KMS-11 (cell line): ENCODE measurements at regions not wholly inside any gene's neighbourhood (a gene's known extent, or its start where the extent isn't known, plus 50 kb on each side); places are given as distances from the start of the nearest gene placed in this dataset.

ENCODE experiments used
- H2AFZ ChIP-seq: fragments of 200-600 bp; sonication (generic); 2 replicates; pipeline ENCODE4 v1.6.1; 2016; ENCODE audit warnings: antibody characterized with exemption, mixed run types, low read depth
- H3K27ac ChIP-seq: fragments of 200-600 bp; sonication (generic); 2 replicates; pipeline ENCODE4 v1.6.1; 2016; ENCODE audit warnings: mild to moderate bottlenecking, mixed run types
- H3K27me3 ChIP-seq: fragments of 200-600 bp; sonication (generic); 2 replicates; pipeline ENCODE4 v1.6.1; 2017; ENCODE audit warnings: mild to moderate bottlenecking, low read depth, mixed run types, moderate library complexity; ENCODE audit not compliant: insufficient read depth
- H3K36me3 ChIP-seq: fragments of 200-600 bp; sonication (generic); 2 replicates; pipeline ENCODE4 v1.6.1; 2017; ENCODE audit warnings: mild to moderate bottlenecking, mixed run types; ENCODE audit not compliant: insufficient read depth
- H3K4me1 ChIP-seq: fragments of 200-600 bp; sonication (generic); 2 replicates; pipeline ENCODE4 v1.6.1; 2016; ENCODE audit warnings: mild to moderate bottlenecking, low read depth, mixed run types; ENCODE audit not compliant: poor library complexity, severe bottlenecking
- H3K4me2 ChIP-seq: fragments of 200-600 bp; sonication (generic); 2 replicates; pipeline ENCODE4 v1.7.0; 2016; ENCODE audit warnings: mild to moderate bottlenecking, mixed run types
- H3K4me3 ChIP-seq: fragments of 200-600 bp; sonication (generic); IDR thresholded peaks from 2 replicates; pipeline ENCODE4 v1.6.1; 2017; ENCODE audit warnings: low read depth, low read length, mixed read lengths; ENCODE audit not compliant: insufficient read depth
- H3K79me2 ChIP-seq: fragments of 200-600 bp; sonication (generic); 2 replicates; pipeline ENCODE4 v1.6.1; 2016; ENCODE audit warnings: low read depth, mixed run types; ENCODE audit not compliant: insufficient read depth
- H3K9ac ChIP-seq: fragments of 200-600 bp; sonication (generic); 2 replicates; pipeline ENCODE4 v1.6.1; 2016; ENCODE audit warnings: mild to moderate bottlenecking, mixed run types
- H4K20me1 ChIP-seq: fragments of 200-600 bp; sonication (generic); 2 replicates; pipeline ENCODE4 v1.6.1; 2016; ENCODE audit warnings: mild to moderate bottlenecking, mixed run types; ENCODE audit not compliant: insufficient read depth
- TF ChIP-seq, protein P1 (sequence below): fragments of 200-600 bp; sonication (generic); conservative IDR thresholded peaks from 2 replicates; pipeline ENCODE4 v1.6.1; 2017; ENCODE audit warnings: low read depth, mild to moderate bottlenecking, antibody characterized with exemption, low read length, moderate library complexity, mixed read lengths

DNA sequence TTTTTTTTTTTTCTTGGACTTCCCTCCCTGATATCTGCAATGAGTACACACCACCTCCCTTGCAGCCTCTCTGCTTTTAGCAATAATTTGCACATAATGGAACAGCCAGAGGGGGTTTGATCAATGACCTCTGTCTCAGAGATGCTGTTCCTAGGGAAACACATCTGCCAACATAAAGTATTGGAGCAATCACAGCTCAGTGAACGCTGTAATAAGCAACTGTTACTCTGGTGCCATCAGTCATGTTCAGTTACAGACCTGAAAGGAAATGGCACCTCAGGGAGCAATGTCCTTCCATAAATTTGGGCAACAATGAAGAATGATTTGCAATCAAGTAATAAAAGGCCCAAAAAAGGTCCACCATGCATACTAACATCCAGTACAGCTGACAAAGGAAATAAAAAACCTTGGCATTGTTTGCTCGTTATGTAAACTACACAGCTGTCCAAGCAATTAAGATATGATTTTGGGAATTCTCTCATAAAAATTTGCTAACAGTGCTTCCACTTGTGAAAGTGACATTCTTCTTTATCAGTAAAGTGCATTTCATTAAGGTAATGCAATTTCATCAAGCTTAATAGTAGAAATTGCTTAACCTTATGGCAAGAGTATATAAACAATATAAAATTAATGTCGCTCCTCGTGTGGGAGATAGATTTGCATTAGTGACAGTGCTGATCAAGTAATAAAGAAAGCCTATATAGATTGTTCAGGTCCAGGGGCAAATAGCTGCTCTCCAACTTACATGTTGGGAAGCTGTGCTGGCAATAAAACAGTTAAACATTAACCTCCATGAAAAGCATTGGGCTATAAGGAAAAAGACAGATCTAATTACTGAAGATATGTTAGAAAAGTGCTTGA, 167.8 kb downstream of the RASEF start:
- peaks cover 6% of the 10 kb centered on the region for H3K4me1 ChIP-seq
- no peak overlapping the region for H2AFZ ChIP-seq
- TF ChIP-seq, protein P1, sequence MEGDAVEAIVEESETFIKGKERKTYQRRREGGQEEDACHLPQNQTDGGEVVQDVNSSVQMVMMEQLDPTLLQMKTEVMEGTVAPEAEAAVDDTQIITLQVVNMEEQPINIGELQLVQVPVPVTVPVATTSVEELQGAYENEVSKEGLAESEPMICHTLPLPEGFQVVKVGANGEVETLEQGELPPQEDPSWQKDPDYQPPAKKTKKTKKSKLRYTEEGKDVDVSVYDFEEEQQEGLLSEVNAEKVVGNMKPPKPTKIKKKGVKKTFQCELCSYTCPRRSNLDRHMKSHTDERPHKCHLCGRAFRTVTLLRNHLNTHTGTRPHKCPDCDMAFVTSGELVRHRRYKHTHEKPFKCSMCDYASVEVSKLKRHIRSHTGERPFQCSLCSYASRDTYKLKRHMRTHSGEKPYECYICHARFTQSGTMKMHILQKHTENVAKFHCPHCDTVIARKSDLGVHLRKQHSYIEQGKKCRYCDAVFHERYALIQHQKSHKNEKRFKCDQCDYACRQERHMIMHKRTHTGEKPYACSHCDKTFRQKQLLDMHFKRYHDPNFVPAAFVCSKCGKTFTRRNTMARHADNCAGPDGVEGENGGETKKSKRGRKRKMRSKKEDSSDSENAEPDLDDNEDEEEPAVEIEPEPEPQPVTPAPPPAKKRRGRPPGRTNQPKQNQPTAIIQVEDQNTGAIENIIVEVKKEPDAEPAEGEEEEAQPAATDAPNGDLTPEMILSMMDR = no peak
- no peak overlapping the region for H3K4me2 ChIP-seq
- no peaks in the 10 kb centered on the region for H3K79me2 ChIP-seq
- no peaks in the 10 kb centered on the region for H4K20me1 ChIP-seq
- no peak overlapping the region for H3K9ac ChIP-seq
- H3K27me3 ChIP-seq = no peaks in the 10 kb centered on the region
- H3K4me3 ChIP-seq = no peak overlapping the region
- no peak overlapping the region for H3K27ac ChIP-seq
- no peaks in the 10 kb centered on the region for H3K36me3 ChIP-seq

DNA sequence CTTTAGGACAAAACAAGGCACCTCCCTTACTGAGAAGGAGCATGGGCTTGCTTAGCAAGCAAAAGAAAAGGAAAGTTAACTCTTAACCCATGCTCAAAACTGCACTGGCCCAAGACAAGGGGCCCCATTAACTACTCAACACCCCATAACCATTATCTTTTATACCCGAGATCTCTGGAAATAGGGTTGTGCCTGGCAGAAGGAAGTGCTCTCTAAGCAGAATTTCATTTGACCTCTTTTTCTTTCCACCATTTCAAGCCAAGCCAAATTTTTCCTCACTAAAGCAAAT, 167.2 kb downstream of the RASEF start:
- no peak overlapping the region for H3K27ac ChIP-seq
- H3K9ac ChIP-seq = no peak overlapping the region
- no peaks in the 10 kb centered on the region for H3K27me3 ChIP-seq
- H3K79me2 ChIP-seq = no peaks in the 10 kb centered on the region
- TF ChIP-seq, protein P1 = no peak
- H3K4me1 ChIP-seq = peaks cover 5% of the 10 kb centered on the region
- H3K4me2 ChIP-seq = no peak overlapping the region
- H2AFZ ChIP-seq = no peak overlapping the region
- no peaks in the 10 kb centered on the region for H4K20me1 ChIP-seq
- H3K4me3 ChIP-seq = no peak overlapping the region
- no peaks in the 10 kb centered on the region for H3K36me3 ChIP-seq

DNA sequence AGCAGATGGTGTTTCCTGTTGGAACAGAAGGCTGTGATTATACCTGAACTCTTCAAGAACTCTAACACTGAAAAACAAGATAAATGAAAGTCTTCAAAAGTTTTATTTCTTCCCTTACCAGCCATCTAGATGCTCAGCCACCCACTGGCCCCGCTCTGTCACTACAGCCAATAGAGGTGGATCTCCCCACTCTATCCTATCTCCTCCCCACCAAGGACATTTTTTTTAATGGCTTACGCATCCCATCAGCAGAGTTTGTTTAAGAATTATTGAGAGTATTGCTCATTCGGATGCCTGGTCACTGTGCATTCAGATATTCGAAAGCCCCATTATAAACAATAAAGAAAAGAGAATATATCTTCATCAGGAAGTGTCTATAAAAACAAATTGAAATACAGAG, 159.4 kb downstream of the RASEF start:
- H4K20me1 ChIP-seq = no peaks in the 10 kb centered on the region
- no peaks in the 10 kb centered on the region for H3K36me3 ChIP-seq
- H3K27me3 ChIP-seq = no peaks in the 10 kb centered on the region
- TF ChIP-seq, protein P1 = no peak; the same call in 1 of the 2 replicates
- H2AFZ ChIP-seq = no peak overlapping the region
- no peak overlapping the region for H3K27ac ChIP-seq
- no peak overlapping the region for H3K4me2 ChIP-seq
- no peak overlapping the region for H3K9ac ChIP-seq
- H3K79me2 ChIP-seq = no peaks in the 10 kb centered on the region
- no peak overlapping the region for H3K4me3 ChIP-seq
- no peaks in the 10 kb centered on the region for H3K4me1 ChIP-seq

DNA sequence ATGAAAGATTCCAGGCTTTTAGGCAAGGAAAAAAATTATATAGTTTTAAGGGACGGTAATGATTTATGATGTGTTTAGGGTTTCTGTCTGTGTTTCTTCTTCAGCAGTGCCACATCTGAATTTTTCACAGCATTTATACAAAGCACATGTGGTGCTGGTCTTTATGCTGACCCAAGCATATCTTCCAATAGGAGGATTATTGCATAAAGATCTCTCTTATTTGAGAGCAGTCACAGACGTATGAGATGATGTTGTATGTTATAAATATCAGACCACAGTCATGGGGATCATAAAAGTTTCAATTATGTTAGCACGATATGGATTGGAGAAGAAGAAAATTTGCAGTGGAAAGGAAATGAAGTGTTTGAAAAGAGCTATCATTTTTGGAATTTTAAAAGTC, 150.9 kb downstream of the RASEF start:
- H4K20me1 ChIP-seq = no peaks in the 10 kb centered on the region
- no peak overlapping the region for H3K9ac ChIP-seq
- H3K4me1 ChIP-seq = no peaks in the 10 kb centered on the region
- TF ChIP-seq, protein P1 = no peak
- no peak overlapping the region for H2AFZ ChIP-seq
- no peaks in the 10 kb centered on the region for H3K79me2 ChIP-seq
- no peaks in the 10 kb centered on the region for H3K27me3 ChIP-seq
- H3K27ac ChIP-seq = no peak overlapping the region
- no peak overlapping the region for H3K4me3 ChIP-seq
- H3K4me2 ChIP-seq = no peak overlapping the region
- H3K36me3 ChIP-seq = no peaks in the 10 kb centered on the region
